HG02840 (cell line): ENCODE measurements at regions not wholly inside any gene's neighbourhood (a gene's known extent, or its start where the extent isn't known, plus 50 kb on each side); places are given as distances from the start of the nearest gene placed in this dataset.

ENCODE experiments used
- ATAC-seq: cut with Tn5 transposase; IDR thresholded peaks from one replicate; pipeline ENCODE4 v1.9.1; 2021; ENCODE audit warnings: mild to moderate bottlenecking, moderate library complexity, moderate number of reproducible peaks; ENCODE audit not compliant: unreplicated experiment, low FRiP score

GRCh38 chr7:68429411-68430117 lies 1168.7 kb upstream of the AUTS2 start:
- no peak for ATAC-seq

- ATAC-seq = no peak
These were observed 1165.7 kb upstream of the AUTS2 start for GRCh38 chr7:68432585-68432984.

- ATAC-seq = no peak
These were observed 1164.7 kb upstream of the AUTS2 start for GRCh38 chr7:68433462-68434070.

- ATAC-seq = no peak
These were observed 1163.4 kb upstream of the AUTS2 start for GRCh38 chr7:68434857-68435256.

- ATAC-seq = no peak
These were observed 1160.3 kb upstream of the AUTS2 start for GRCh38 chr7:68438016-68438415.

GRCh38 chr7:68438811-68439210 lies 1159.5 kb upstream of the AUTS2 start:
- ATAC-seq = no peak

- no peak for ATAC-seq
These were observed 1158.4 kb upstream of the AUTS2 start for GRCh38 chr7:68439897-68440296.

- ATAC-seq = no peak
These were observed 1157.4 kb upstream of the AUTS2 start for GRCh38 chr7:68440866-68441265.

GRCh38 chr7:68441645-68442044 lies 1156.6 kb upstream of the AUTS2 start:
- no peak for ATAC-seq

- no peak for ATAC-seq
These were observed 1155.2 kb upstream of the AUTS2 start for GRCh38 chr7:68442931-68443631.

- ATAC-seq = no peak
These were observed 1154.2 kb upstream of the AUTS2 start for GRCh38 chr7:68444042-68444441.

GRCh38 chr7:68444956-68445355 lies 1153.3 kb upstream of the AUTS2 start:
- ATAC-seq = no peak

GRCh38 chr7:68446183-68446582 lies 1152.1 kb upstream of the AUTS2 start:
- ATAC-seq = no peak

- no peak for ATAC-seq
These were observed 1149.2 kb upstream of the AUTS2 start for GRCh38 chr7:68449099-68449498.

- no peak for ATAC-seq
These were observed 1148.5 kb upstream of the AUTS2 start for GRCh38 chr7:68449816-68450215.

- ATAC-seq = no peak
These were observed 1143.3 kb upstream of the AUTS2 start for GRCh38 chr7:68454931-68455330.

GRCh38 chr7:68456469-68456868 lies 1141.8 kb upstream of the AUTS2 start:
- ATAC-seq = no peak

GRCh38 chr7:68457481-68457880 lies 1140.8 kb upstream of the AUTS2 start:
- no peak for ATAC-seq

- ATAC-seq = no peak
These were observed 1140.0 kb upstream of the AUTS2 start for GRCh38 chr7:68458010-68458908.

- no peak for ATAC-seq
These were observed 1136.8 kb upstream of the AUTS2 start for GRCh38 chr7:68461430-68461829.
